ENCODE measurements at regions not wholly inside any gene's neighbourhood (a gene's known extent, or its start where the extent isn't known, plus 50 kb on each side); places are given as distances from the start of the nearest gene placed in this dataset.

DNA sequence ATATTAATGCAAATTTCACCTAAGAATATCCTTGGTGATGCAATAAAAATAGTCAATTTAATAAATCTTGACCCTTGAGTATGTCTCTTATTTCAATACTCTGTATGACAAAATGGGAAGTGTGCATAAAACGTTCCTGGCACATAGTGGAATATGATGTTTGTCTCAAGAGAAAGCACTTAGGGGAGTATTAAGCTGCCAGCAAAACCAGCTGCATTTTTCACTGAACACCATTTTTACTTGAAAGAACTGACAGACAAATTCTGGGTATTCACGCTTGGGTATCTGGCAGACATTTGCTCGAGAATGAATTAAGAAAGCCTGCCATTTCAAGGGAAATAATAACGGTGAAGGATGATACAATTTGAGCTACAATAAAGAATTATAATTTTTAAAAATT is 364.8 kb downstream of the SOX9 start:
- no peak for DNase-seq
- Histone ChIP-seq H3K36me3 (no peaks in the 10 kb centered on the region), H3K4me3 (no peak overlapping the region), H3K27me3 (no peaks in the 10 kb centered on the region), H3K9me3 (peaks cover 0 to 3% of the 10 kb centered on the region in 2 donors), H3K27ac (no peak overlapping the region), H3K4me1 (ENCODE audit: insufficient read depth) (no peaks in the 10 kb centered on the region)
- no peak for TF ChIP-seq EP300 (IDR thresholded peaks at IDR 0.05)
- TF ChIP-seq, protein P1, sequence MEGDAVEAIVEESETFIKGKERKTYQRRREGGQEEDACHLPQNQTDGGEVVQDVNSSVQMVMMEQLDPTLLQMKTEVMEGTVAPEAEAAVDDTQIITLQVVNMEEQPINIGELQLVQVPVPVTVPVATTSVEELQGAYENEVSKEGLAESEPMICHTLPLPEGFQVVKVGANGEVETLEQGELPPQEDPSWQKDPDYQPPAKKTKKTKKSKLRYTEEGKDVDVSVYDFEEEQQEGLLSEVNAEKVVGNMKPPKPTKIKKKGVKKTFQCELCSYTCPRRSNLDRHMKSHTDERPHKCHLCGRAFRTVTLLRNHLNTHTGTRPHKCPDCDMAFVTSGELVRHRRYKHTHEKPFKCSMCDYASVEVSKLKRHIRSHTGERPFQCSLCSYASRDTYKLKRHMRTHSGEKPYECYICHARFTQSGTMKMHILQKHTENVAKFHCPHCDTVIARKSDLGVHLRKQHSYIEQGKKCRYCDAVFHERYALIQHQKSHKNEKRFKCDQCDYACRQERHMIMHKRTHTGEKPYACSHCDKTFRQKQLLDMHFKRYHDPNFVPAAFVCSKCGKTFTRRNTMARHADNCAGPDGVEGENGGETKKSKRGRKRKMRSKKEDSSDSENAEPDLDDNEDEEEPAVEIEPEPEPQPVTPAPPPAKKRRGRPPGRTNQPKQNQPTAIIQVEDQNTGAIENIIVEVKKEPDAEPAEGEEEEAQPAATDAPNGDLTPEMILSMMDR (IDR thresholded peaks at IDR 0.05), result no peak
- TF ChIP-seq POLR2A (IDR thresholded peaks at IDR 0.05), result no peak
- 77 to 83% (median 83%) methylated on average over 4 of the region's 4 CpGs for WGBS, 3 donors
- intact Hi-C loops (cut with DNase I), result no loop called here

DNA sequence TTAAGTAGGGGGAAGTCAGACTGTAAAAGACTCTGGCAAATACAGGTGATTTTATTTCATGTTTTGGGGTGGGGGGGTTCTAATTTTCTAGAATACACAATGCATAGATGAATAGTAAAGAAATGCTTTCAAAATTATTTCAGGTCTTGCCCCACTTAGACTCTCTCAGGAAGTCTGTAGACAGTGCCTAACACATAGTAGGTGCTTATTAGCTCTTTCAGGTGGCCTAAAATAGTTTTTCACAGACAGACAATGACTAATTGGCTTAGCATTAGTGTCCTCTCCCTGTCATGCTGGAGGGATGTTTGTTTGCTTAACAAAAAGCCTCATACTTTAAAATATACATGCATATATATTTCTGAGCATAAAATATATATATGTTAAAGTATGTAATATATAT is 366.0 kb downstream of the SOX9 start:
- Histone ChIP-seq H3K4me1 (ENCODE audit: insufficient read depth) (no peaks in the 10 kb centered on the region), H3K27ac (no peak overlapping the region), H3K9me3 (peaks cover 0 to 6% of the 10 kb centered on the region in 2 donors), H3K27me3 (no peaks in the 10 kb centered on the region), H3K36me3 (no peaks in the 10 kb centered on the region), H3K4me3 (no peak overlapping the region)
- no peak for DNase-seq
- TF ChIP-seq, protein P1 (IDR thresholded peaks at IDR 0.05), result no peak
- no peak for TF ChIP-seq POLR2A (IDR thresholded peaks at IDR 0.05)
- intact Hi-C loops (cut with DNase I), result no loop called here

DNA sequence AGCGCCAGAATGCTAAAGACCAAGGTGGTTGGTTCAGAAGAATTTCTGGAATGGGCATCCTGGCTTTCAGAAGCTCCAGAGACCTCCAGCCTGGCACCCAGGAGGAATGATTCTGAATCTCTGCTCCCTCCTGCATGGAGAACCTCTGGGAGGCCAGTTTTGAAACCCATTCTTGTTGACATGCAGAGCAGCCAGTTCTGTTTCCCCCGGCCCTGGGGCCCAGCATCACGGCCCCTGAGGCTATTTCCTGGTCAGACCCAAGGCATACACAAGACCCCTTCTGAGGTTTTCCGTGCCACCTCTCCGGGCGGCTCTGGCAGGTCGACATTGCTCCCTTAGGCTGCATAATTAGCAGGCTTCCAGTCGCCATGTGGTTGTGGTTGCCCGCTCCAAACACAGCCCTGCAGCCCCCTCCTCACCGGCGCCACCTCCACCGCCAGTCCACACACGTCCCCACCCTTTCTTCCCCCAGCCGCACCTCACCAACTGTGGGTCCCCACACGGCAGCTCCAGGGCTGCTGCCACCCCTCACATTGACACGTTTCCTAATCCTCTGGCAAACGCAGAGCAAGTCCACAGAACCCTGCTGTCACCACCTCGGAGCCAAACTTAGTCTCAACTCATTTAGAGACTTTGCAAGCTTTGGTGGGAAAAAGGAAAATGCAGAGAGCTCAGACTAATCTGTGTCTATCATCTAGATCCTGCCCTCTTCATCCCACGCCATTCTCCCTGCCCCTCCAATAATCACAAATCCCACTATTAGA is 367.1 kb downstream of the SOX9 start:
- no peak for DNase-seq
- TF ChIP-seq, protein P1 (IDR thresholded peaks at IDR 0.05), result no peak
- TF ChIP-seq POLR2A (IDR thresholded peaks at IDR 0.05) (no peak), EP300 (IDR thresholded peaks at IDR 0.05) (no peak)
- Histone ChIP-seq H3K4me1 (ENCODE audit: insufficient read depth) (no peaks in the 10 kb centered on the region), H3K27ac (no peak overlapping the region), H3K27me3 (no peaks in the 10 kb centered on the region), H3K36me3 (no peaks in the 10 kb centered on the region), H3K9me3 (peaks cover 0 to 6% of the 10 kb centered on the region in 2 donors), H3K4me3 (no peak overlapping the region)
- intact Hi-C loops (cut with DNase I), result no loop called here
- 76 to 86% (median 80%) methylated on average over 19 of the region's 19 CpGs for WGBS, 3 donors

DNA sequence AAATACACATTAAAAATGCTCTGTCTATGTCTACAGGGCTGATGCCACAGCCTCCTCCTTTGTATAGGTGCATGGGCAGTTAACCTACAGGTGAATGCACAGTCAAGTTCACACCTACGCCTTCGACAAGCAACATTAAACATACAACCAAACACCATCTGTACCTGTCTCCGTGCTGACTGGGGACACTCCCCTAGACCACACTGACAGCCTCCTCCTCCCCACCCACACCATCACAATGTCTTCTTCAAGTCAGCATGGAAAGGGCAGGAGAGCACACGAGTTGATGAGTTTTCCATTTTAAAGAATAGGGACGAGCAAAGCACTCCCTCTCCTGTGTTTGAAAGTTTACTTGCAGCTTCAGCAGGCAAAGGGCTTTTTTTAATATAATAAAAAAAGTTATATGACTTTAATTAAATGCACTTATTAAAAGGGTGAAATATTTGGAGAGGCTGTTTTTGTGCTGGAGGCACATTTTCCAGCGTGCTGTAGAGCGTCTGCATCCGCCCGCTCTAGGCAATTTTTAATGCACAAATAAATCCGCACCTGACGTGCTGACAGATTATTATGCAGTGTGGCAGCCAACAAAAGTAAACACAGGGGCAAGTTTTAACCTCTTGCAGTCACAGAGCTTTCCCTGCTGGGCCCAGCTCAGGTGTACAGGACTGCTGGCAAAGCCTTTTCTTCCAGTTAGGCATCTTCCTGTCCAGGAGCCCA is 367.9 kb downstream of the SOX9 start:
- H3K36me3 ChIP-seq, result no peaks in the 10 kb centered on the region
- DNase-seq, result no peak
- WGBS, 3 donors, result 42 to 50% (median 50%) methylated on average over 11 of the region's 11 CpGs
- no peak overlapping the region for H3K27ac ChIP-seq
- no peaks in the 10 kb centered on the region for H3K4me1 ChIP-seq (ENCODE audit: insufficient read depth)
- no peaks in the 10 kb centered on the region for H3K27me3 ChIP-seq
- intact Hi-C loops (cut with DNase I), result no loop called here
- H3K9me3 ChIP-seq, result peaks cover 0 to 6% of the 10 kb centered on the region in 2 donors
- H3K4me3 ChIP-seq, result no peak overlapping the region
- TF ChIP-seq, protein P1 (IDR thresholded peaks at IDR 0.05), result no peak
- TF ChIP-seq EP300 (IDR thresholded peaks at IDR 0.05), result no peak
- TF ChIP-seq POLR2A (IDR thresholded peaks at IDR 0.05), result no peak

Data from ovary (tissue), 7 donors.